HG03025 (cell line): ENCODE measurements at regions not wholly inside any gene's neighbourhood (a gene's known extent, or its start where the extent isn't known, plus 50 kb on each side); places are given as distances from the start of the nearest gene placed in this dataset.
"Not testable (repeated sequence)": the region's sequence is repeated elsewhere in the genome, so short reads cannot be mapped to it uniquely, and the experiment has no call there.

Experiments used
- ATAC-seq: cut with Tn5 transposase; IDR thresholded peaks from one replicate; pipeline ENCODE4 v1.9.1; 2021; ENCODE audit warnings: mild to moderate bottlenecking, moderate library complexity; ENCODE audit not compliant: unreplicated experiment, low FRiP score

- ATAC-seq: no peak
Observed at GRCh38 chr1:78240755-78241154, 195.0 kb downstream of the GIPC2 start.

GRCh38 chr1:78247079-78247478 lies 201.3 kb downstream of the GIPC2 start:
- no peak for ATAC-seq

DNA sequence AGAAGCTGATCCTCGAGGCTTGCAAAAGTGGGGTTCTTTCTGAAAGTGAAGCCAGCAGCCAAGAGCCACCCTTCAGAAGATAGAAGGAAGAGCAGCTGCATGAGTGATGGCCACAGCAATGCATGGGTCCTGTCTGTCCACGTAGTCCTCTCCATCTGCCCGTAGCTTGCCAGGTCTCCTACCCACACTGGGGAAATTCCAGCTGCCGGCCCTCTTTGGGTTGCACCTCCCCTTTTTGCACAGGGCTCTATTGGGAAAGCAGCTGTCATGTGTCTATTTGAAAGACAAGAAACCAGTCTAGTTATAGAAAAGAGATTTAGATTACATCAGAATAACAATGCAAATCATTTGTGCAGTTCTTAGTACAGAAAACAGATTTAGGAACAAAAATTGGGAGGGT lies 204.4 kb downstream of the GIPC2 start:
- ATAC-seq: no peak

DNA sequence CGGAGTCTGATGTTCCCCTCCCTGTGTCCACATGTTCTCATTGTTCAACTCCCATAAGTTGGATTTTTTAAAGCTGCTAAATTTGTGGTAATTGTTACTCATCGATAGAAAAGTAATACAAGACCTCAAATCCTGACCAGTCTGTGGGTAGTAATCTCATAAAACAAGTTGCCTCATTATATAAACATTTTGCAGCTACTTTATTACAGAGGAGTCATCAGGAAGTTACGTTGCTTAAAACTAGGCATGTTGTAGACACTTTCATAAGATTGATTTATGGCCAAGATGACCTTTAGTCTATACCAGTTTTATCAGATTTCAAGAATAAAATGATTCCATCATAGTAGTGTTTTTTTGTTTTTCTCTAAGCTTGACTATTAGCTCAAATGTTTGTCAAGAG lies 208.8 kb downstream of the GIPC2 start:
- no peak for ATAC-seq

- ATAC-seq: no peak
Observed at GRCh38 chr1:78255383-78255782, 209.6 kb downstream of the GIPC2 start.

DNA sequence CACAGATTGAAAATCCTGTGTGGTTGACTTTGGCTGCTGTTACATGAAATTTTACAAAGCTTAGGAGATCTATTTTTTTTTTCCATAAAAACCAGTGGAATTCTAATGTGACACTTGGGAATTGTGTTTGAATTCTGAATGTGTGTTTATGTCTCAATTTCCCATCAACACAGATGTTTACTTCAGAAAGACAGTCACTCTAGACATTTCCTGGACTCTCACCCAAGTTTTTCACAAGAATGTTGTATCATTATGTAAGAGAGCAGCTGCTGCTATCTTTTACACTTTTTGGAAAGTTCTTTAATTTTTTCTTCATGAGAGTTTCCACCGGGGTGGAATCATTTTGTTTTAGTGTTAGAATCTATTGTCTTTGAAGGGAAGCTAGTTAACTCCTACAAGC lies 210.1 kb downstream of the GIPC2 start:
- ATAC-seq: no peak

- ATAC-seq: no peak
Observed at GRCh38 chr1:78263459-78263858, 217.7 kb downstream of the GIPC2 start.

DNA sequence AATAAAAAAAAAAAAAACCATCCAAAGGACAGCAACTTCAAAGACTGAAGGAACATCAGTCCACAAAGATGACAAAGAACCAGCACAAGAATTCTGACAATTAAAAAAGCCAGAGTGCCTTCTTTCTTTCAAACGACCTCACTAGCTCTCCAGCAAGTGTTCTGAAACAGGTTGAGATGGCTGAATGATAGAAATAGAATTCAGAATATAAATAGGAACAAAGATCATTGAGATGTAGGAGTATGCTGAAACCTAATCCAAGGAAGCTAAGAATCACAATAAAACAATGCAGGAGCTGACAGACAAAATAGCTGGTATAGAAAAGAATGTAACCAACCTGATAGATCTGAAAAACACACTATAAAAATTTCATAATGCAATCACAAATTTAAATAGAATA lies 218.2 kb downstream of the GIPC2 start:
- no peak for ATAC-seq

DNA sequence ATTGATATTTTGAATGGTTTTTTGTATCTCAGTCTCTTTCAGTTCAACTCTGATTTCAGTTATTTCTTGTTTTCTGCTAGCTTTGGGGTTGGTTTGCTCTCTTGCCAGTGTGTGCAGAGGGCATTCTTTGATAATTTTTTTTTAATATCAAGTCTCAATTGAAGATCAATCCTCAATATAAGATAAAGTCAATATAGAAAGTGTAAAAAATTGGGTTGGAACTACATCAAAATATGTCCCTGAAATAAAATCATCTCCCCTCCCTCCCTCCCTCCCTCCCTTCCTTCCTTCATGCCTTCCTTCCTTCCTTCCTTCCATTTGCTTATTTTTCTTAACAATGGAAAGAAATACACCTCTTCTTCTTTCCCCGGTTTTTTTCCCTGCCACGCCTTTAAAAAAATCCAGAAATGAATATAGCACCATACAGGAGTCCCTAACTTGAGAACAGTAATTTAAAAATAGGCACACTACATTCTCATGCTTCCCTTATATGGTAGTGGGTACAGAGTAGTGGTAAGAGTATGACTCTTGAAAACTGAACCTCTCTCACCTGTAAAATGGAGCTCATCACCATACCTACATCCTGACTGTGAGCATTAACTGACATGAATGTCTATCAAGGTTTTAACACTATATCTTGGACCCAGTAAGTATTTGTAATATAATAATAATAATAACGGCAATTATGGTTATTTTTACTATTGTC lies 221.9 kb downstream of the GIPC2 start:
- no peak for ATAC-seq

- no peak for ATAC-seq
Observed at GRCh38 chr1:78269591-78269990, 221.2 kb upstream of the PTGFR start.

- ATAC-seq: not testable (repeated sequence)
Observed at GRCh38 chr1:78271423-78271822, 219.4 kb upstream of the PTGFR start.

DNA sequence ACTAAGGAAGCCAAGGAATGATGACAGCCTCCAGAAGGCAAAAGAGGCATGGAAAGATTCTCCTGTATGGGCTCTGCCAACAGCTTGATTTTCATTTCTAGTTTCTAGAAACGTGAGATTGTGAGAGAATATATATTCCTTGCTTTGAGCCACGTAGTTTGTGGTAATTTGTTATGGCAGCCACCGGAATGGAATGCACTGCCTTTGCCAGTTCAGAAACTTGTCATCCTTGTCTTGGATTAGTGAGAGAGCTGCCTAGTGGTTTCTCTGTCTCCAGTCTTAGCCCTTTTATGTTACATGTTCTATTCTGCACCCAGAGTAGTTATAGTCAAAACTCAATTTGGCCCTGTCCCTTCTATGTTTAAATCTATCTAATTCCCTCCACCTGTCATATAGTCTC lies 216.0 kb upstream of the PTGFR start:
- ATAC-seq: no peak

GRCh38 chr1:78275456-78275855 lies 215.3 kb upstream of the PTGFR start:
- no peak for ATAC-seq

- no peak for ATAC-seq
Observed at GRCh38 chr1:78275906-78276685, 214.7 kb upstream of the PTGFR start.

DNA sequence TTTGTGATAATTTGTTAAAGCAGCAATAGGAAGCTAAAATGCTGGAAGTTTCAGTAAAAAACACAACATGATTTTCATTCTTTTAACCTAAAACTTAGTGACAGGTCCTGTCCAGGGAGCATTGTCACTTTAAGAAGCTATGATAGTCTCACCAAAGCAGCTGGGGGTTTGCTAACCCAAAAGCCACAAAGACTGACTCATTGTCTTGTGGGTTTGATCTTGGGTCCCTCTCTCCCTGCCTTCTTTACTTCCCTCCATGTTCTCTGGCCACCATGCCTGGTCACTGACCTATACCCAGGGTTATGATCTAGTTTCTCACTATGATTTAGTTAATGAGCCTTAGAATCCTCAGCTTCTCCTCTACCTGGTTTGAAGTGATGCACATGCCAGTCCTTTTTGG lies 213.5 kb upstream of the PTGFR start:
- ATAC-seq: no peak

- ATAC-seq: no peak
Observed at GRCh38 chr1:78279051-78279450, 211.7 kb upstream of the PTGFR start.

DNA sequence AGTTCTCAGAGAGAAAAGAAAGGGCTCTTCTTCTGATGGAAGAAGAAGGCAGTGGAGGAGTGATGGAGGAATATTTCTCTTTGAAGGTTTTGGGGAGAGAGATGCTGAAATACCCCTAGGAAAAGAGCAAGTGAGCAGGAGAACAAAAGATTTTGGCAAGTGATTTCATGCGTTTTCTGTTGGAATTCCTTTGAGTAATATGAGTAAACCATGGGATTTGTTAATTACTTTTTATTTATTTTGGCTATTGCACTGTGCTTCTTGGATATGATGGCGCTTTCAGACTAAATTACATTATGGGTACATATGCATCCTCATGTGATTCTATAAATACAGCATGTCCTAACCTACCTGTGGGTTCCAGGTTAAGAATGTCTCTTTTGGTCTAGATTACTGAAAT lies 210.1 kb upstream of the PTGFR start:
- ATAC-seq: no peak

DNA sequence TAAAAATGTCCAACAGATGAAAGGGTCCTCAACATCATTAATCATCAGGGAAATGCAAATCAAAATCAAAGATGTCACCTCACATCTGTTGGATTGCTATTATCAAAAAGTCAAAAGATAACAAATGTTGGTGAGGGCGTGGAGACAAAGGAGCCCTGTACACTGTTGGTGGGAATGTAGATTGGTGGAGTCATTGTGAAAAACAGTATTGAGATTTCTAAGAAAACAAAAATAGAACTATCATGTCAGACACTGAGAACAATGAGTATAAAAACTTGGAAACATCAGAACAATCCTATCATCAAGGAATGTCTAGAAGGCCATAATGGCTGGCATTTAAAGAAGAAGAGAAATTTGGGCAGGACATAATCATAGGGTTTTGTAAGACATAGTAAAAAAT lies 209.2 kb upstream of the PTGFR start:
- no peak for ATAC-seq

DNA sequence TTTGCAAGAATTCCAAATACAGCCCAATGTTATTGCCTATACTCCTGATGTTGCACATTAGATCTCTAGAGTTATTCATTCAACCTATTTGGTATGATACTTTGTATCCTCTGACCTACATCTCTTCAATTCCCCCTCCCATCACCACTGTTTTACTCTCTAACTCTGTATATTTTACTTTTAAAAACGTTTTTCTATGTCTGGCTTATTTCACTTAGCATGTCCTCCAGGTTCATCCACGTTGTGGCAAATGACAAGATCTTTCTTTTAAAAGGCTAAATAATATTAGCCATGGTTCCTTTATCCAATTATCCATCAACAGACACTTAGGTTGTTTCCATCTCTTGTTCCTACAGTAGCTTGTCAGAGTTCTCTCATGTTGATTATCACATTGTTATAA lies 207.1 kb upstream of the PTGFR start:
- ATAC-seq: no peak

- ATAC-seq: no peak
Observed at GRCh38 chr1:78284354-78284753, 206.4 kb upstream of the PTGFR start.

DNA sequence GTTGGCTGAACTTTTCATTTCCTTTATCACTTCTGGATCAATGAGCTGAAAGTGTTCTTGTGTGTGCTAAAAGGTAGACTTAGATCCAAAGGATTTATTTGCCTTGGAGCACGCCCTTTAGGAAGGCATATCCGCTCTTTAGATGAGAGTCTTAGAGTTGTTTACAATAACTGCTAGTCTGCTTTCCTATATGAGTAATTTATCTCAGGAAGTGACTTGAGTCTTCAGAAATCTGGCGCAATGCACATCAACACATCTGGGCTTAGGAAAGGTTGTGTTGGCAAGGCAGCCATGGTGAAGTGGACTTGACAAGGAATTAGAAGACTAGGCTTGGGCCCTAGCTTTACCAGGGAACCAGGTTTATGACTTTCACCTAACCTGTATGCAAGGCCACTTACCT lies 204.1 kb upstream of the PTGFR start:
- no peak for ATAC-seq

GRCh38 chr1:78289603-78290002 lies 201.2 kb upstream of the PTGFR start:
- ATAC-seq: no peak
